Sigmoid colon (tissue), 4 donors: ENCODE measurements at regions not wholly inside any gene's neighbourhood (a gene's known extent, or its start where the extent isn't known, plus 50 kb on each side); places are given as distances from the start of the nearest gene placed in this dataset.

Source experiments
- EP300 ChIP-seq, 4 donors: sonication (generic); formaldehyde crosslinking; IDR thresholded peaks; one replicate each; pipeline ENCODE4 v1.6.1; 2017; ENCODE audit warnings: antibody characterized with exemption in 4 of 4
- POLR2A ChIP-seq, 2 donors: fragments of 450-650 bp; IDR thresholded peaks; one replicate each; pipeline ENCODE4 v1.6.1; 2016; ENCODE audit warnings: antibody characterized with exemption in 2 of 2, mild to moderate bottlenecking in 2 of 2, moderate library complexity in 2 of 2
- TF ChIP-seq, protein P1 (sequence below), 4 experiments: fragments of 450-650 bp in 3 of 4; fragments of 200-600 bp in 1 of 4; IDR thresholded peaks; one replicate each; pipeline ENCODE4 v1.5.1; 2016 to 2019; ENCODE audit warnings: antibody characterized with exemption in 4 of 4, mild to moderate bottlenecking in 3 of 4, moderate library complexity in 2 of 4

DNA sequence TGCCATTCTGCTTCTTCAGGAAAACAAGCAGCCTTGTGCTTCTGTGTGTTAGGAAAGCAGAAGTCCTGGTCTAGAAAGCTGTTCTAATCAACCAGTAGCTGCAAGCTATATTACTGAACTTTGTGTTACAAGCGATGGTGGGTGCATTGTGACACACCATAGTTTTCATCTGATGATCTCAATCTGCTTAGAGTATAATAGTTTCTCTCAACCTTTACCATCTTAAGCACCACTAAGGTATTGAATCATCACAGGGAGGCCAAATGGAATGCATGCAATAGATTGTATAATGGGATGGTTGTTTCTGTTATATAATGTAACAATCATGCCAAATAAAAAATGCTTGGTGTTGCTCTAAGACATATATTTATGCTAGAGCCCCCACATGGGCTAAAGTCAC lies 771.7 kb downstream of the NOVA1 start:
- TF ChIP-seq, protein P1, sequence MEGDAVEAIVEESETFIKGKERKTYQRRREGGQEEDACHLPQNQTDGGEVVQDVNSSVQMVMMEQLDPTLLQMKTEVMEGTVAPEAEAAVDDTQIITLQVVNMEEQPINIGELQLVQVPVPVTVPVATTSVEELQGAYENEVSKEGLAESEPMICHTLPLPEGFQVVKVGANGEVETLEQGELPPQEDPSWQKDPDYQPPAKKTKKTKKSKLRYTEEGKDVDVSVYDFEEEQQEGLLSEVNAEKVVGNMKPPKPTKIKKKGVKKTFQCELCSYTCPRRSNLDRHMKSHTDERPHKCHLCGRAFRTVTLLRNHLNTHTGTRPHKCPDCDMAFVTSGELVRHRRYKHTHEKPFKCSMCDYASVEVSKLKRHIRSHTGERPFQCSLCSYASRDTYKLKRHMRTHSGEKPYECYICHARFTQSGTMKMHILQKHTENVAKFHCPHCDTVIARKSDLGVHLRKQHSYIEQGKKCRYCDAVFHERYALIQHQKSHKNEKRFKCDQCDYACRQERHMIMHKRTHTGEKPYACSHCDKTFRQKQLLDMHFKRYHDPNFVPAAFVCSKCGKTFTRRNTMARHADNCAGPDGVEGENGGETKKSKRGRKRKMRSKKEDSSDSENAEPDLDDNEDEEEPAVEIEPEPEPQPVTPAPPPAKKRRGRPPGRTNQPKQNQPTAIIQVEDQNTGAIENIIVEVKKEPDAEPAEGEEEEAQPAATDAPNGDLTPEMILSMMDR (IDR thresholded peaks at IDR 0.05), result no peak
- TF ChIP-seq EP300 (IDR thresholded peaks at IDR 0.05) (no peak), POLR2A (IDR thresholded peaks at IDR 0.05) (no peak)
